GM10266 (cell line): ENCODE measurements at regions not wholly inside any gene's neighbourhood (a gene's known extent, or its start where the extent isn't known, plus 50 kb on each side); places are given as distances from the start of the nearest gene placed in this dataset.

Source experiments
- DNase-seq: peaks from one replicate; pipeline ENCODE4 v3.0.0; 2012; ENCODE audit errors: extremely low spot score
- TF ChIP-seq, protein P1 (sequence below): IDR thresholded peaks from 2 replicates; pipeline ENCODE4 v1.5.1; 2012; ENCODE audit warnings: mild to moderate bottlenecking, low read depth; ENCODE audit not compliant: control insufficient read depth, insufficient read depth; ENCODE audit errors: missing control alignments

DNA sequence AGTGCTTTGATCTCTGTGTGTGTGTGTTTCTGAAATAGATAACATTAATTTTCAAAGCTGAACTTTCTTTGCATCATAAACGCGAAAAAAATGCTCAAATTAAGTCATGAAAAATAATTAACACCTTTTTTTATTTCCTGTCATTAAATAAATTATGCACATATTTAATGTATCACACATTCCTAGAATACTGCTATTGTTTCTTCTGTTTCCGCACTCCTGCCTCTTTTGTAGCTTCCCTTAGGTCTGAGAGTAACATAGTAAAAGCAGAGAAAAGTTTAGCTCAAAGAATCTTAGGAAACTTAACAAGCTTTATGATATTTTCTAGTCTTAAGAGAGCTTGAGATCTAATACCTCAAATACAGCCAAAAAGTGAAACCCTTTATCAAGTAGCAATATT is 504.2 kb downstream of the JRKL start:
- no peak for DNase-seq
- TF ChIP-seq, protein P1, sequence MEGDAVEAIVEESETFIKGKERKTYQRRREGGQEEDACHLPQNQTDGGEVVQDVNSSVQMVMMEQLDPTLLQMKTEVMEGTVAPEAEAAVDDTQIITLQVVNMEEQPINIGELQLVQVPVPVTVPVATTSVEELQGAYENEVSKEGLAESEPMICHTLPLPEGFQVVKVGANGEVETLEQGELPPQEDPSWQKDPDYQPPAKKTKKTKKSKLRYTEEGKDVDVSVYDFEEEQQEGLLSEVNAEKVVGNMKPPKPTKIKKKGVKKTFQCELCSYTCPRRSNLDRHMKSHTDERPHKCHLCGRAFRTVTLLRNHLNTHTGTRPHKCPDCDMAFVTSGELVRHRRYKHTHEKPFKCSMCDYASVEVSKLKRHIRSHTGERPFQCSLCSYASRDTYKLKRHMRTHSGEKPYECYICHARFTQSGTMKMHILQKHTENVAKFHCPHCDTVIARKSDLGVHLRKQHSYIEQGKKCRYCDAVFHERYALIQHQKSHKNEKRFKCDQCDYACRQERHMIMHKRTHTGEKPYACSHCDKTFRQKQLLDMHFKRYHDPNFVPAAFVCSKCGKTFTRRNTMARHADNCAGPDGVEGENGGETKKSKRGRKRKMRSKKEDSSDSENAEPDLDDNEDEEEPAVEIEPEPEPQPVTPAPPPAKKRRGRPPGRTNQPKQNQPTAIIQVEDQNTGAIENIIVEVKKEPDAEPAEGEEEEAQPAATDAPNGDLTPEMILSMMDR: no peak

DNA sequence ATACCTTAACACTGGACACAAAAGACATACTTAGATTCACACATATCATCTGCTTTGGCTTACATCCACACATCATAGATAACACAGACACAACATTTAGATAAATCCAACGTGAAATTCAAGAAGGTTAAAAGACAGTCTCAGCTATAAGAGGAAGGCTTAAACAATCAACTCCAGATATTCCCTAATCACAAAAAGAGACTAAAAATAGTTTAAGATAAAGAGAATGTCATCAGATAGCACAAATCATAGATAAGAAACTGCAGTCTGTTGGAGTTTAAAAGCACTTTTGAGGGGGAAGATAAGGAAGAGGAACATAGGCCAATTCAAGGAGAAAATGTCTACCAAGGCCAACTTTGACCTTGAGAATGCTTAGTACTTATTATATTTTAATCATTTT is 504.8 kb downstream of the JRKL start:
- no peak for DNase-seq
- TF ChIP-seq, protein P1: no peak

DNA sequence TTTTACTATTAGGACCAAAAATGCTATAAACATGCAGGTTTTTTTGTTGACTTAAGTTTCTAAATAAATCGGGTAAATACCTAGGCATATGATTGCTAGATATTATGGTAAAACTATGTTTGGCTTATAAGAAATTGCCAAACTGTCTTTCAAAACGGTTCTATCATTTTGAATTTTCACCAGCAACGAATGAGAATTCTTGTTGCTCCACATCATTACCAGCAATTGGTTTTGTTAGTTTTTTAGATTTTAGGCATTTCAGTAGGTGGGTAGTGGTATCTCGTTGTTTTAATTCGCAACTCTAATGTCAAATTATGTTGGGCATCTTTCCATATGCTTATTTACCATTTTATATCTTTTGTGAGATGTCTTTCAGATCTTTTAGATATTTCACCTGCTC is 510.2 kb downstream of the JRKL start:
- TF ChIP-seq, protein P1: no peak
- no peak for DNase-seq

DNA sequence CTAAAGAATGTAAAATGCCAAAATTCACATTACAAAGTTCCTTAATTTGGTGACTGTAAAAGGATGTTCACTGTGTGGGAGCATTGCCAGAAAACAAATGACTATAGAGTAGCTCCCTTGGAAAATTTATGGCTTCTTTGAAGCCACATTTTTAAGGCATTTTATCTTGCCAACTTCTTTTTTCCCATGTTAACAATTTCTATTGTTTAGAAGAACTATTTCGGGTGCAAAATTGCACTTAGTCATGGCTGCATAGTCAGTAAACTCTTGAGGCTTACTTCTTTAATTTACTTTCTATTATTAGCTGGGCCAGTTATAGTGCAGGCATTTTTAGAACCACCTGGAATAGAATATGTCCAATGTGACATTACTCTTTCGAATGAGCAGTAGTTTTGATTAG is 515.3 kb downstream of the JRKL start:
- no peak for DNase-seq
- TF ChIP-seq, protein P1: no peak

DNA sequence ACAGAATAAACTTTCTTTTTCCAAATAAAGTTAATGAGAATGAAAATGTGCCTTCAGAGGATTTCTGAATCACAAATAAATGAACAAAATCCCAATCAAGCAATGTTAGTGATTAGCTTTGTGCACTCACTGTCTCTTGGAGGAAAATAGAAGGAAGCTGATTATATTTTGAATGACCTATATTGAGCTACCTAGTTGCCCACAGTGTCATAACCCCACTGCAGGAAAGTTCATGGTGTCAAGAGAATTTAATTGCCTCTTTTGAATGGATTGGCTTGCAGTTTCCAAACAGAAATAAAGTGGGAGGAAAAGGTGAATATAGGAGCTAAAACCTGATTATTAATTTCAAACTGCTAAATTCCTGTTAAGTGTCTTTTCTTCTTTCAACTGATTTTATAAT is 515.9 kb downstream of the JRKL start:
- TF ChIP-seq, protein P1: no peak
- DNase-seq: no peak

DNA sequence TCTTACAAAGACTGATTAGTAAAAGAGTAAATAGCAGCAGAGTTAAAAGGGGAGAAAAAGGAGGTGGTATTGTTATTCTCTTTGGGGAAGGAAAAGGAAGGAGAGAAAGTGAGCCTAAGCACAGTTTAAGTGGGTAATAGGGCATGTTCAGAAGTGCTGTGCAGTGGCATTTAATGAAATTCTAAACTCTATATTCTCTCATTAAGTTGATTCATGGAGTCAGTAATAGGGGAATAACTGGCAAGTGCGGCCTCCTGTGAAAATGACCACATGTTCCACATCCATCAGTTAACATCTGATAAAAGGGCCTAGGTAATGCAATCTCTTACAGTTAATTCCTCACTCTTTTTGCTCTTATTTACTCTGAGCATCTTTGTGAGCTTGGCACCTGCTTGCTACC is 516.7 kb downstream of the JRKL start:
- TF ChIP-seq, protein P1: no peak

DNA sequence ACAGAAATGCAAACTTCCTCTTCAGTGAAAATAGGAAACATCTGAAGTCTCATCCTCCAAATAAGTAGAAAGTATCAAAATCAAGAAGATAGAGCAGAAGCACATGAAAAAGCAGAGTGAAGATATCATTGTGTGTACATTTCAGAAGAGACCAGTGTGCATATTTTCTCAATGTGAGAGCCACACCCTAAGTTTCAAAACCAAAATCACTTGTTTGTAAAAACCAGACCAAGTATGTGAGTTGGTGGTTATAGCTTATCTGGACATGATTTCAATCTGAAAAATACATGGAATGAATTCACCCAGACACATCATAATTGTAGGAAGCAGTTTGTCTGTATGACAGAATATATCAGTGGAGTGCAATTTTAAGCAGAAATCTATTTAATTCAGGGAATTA is 536.0 kb downstream of the JRKL start:
- TF ChIP-seq, protein P1: no peak
- DNase-seq: no peak

More for the DNA sequence above, 516.7 kb downstream of the JRKL start:
- no peak for DNase-seq
